H1 (cell line): ENCODE measurements at regions not wholly inside any gene's neighbourhood (a gene's known extent, or its start where the extent isn't known, plus 50 kb on each side); places are given as distances from the start of the nearest gene placed in this dataset.

Source experiments
- CTCF ChIA-PET: fragments of 300-600 bp; sonication (Branson Sonifier 250); formaldehyde crosslinking; loops from one replicate; lab custom pipeline; 2021; ENCODE audit not compliant: partially characterized antibody; lab: Charles Lee
- POLR2A ChIA-PET: fragments of 300-600 bp; sonication (Branson Sonifier 250); formaldehyde crosslinking; loops from one replicate; lab custom pipeline; 2021; ENCODE audit warnings: inconsistent platforms; ENCODE audit not compliant: partially characterized antibody; lab: Charles Lee
- DNase-seq, 2 experiments: peaks; one replicate each; pipeline versions ENCODE4 v3.0.0 to v3.0.0-alpha.2; 2010 to 2022; ENCODE audit warnings: low spot score in 2 of 2, low read depth in 1 of 2, mixed read lengths in 1 of 2
- FAIRE-seq: peaks from 2 replicates; lab custom pipeline; 2011; peaks lifted over from hg19 to GRCh38; lab: Jason Lieb, UNC
- H2AFZ ChIP-seq: 2 replicates; pipeline ENCODE4 v1.8.1; 2012; ENCODE audit warnings: low read length, inconsistent platforms
- H2AK5ac ChIP-seq: 2 replicates; pipeline ENCODE4 v1.6.1; 2013; ENCODE audit warnings: low read depth, low read length
- H2BK120ac ChIP-seq: replicated peaks from 2 replicates; pipeline ENCODE3; 2013; ENCODE audit warnings: low read depth, low read length, inconsistent platforms
- H2BK12ac ChIP-seq: 2 replicates; pipeline ENCODE4 v1.6.1; 2013; ENCODE audit warnings: low read depth, low read length
- H2BK15ac ChIP-seq: 2 replicates; pipeline ENCODE4 v1.6.1; 2013; ENCODE audit warnings: low read length
- H2BK20ac ChIP-seq: 2 replicates; pipeline ENCODE4 v1.6.1; 2013; ENCODE audit warnings: low read length
- H2BK5ac ChIP-seq: 2 replicates; pipeline ENCODE4 v1.6.1; 2013; ENCODE audit warnings: low read depth, low read length
- H3K14ac ChIP-seq: 2 replicates; pipeline ENCODE4 v1.6.1; 2013; ENCODE audit warnings: inconsistent platforms; ENCODE audit not compliant: insufficient read length
- H3K18ac ChIP-seq: 2 replicates; pipeline ENCODE4 v1.6.1; 2013; ENCODE audit warnings: low read length; ENCODE audit errors: extremely low read depth
- H3K23ac ChIP-seq: 2 replicates; pipeline ENCODE4 v1.6.1; 2013; ENCODE audit warnings: inconsistent platforms; ENCODE audit not compliant: insufficient read length
- H3K23me2 ChIP-seq: 2 replicates; pipeline ENCODE4 v1.6.1; 2013; ENCODE audit warnings: low read depth, low read length
- H3K27ac ChIP-seq: 2 replicates; pipeline ENCODE4 v1.6.1; 2011; ENCODE audit warnings: low read depth, low read length, inconsistent platforms
- H3K27me3 ChIP-seq, 4 experiments: replicated peaks in 1 of 4; 1 replicate in 1 of 4; 2 replicates in 3 of 4; pipeline versions ENCODE4 v1.6.1 to v1.8.1; 2011 to 2013; ENCODE audit warnings: low read length in 3 of 4, mild to moderate bottlenecking in 3 of 4, inconsistent platforms in 2 of 4, mixed read lengths in 2 of 4, moderate library complexity in 1 of 4; ENCODE audit not compliant: control insufficient read depth in 3 of 4, insufficient read depth in 3 of 4; ENCODE audit errors: extremely low read depth in 1 of 4
- H3K36me3 ChIP-seq, 4 experiments: 2 replicates each; pipeline versions ENCODE4 v1.6.1 to v1.8.1; 2011 to 2013; ENCODE audit warnings: mild to moderate bottlenecking in 4 of 4, low read length in 3 of 4, moderate library complexity in 2 of 4, control low read depth in 1 of 4, inconsistent platforms in 1 of 4; ENCODE audit not compliant: insufficient read depth in 4 of 4, control insufficient read depth in 2 of 4
- H3K4ac ChIP-seq: replicated peaks from 2 replicates; pipeline ENCODE3; 2013; ENCODE audit warnings: low read length, low read depth, mixed read lengths, inconsistent platforms; ENCODE audit not compliant: insufficient read length
- H3K4me1 ChIP-seq, 4 experiments: replicated peaks in 1 of 4; 1 replicate in 1 of 4; 2 replicates in 3 of 4; pipeline versions ENCODE4 v1.6.1 to v1.8.1; 2011 to 2013; ENCODE audit warnings: low read length in 3 of 4, inconsistent platforms in 2 of 4, mixed read lengths in 1 of 4; ENCODE audit not compliant: insufficient read depth in 4 of 4, control insufficient read depth in 3 of 4
- H3K4me2 ChIP-seq, 2 experiments: 2 replicates each; pipeline versions ENCODE4 v1.6.1 to v1.8.1; 2011 to 2013; ENCODE audit warnings: low read depth in 2 of 2, low read length in 2 of 2, control low read depth in 1 of 2, inconsistent platforms in 1 of 2, mild to moderate bottlenecking in 1 of 2; ENCODE audit not compliant: insufficient read depth in 1 of 2
- H3K4me3 ChIP-seq, 4 experiments: fragments of 200-600, 300-600 bp in 1 of 4; sonication (generic), shearing (Covaris generic), sonication (Bioruptor Twin) in 1 of 4; 2 replicates each; pipeline versions ENCODE4 v1.5.1 to v1.8.1; 2011 to 2016; ENCODE audit warnings: low read length in 4 of 4, low read depth in 3 of 4, control low read depth in 2 of 4, inconsistent platforms in 2 of 4, mild to moderate bottlenecking in 2 of 4, mixed read lengths in 1 of 4, moderate library complexity in 1 of 4; ENCODE audit not compliant: insufficient read depth in 2 of 4; ENCODE audit errors: extremely low read depth in 1 of 4
- H3K56ac ChIP-seq: replicated peaks from 2 replicates; pipeline ENCODE3; 2013; ENCODE audit warnings: low read depth, mild to moderate bottlenecking, mixed read lengths, low read length, inconsistent platforms; ENCODE audit not compliant: insufficient read length
- H3K79me1 ChIP-seq: 2 replicates; pipeline ENCODE4 v1.6.1; 2013; ENCODE audit warnings: low read depth, low read length, control low read depth
- H3K79me2 ChIP-seq, 2 experiments: 2 replicates each; pipeline versions ENCODE4 v1.6.1 to v1.8.1; 2012 to 2013; ENCODE audit warnings: low read length in 2 of 2, mild to moderate bottlenecking in 2 of 2, inconsistent platforms in 1 of 2; ENCODE audit not compliant: insufficient read depth in 2 of 2, control insufficient read depth in 1 of 2
- H3K9ac ChIP-seq, 4 experiments: replicated peaks in 1 of 4; 1 replicate in 1 of 4; 2 replicates in 3 of 4; pipeline versions ENCODE4 v1.6.1 to v1.8.1; 2011 to 2013; ENCODE audit warnings: low read depth in 3 of 4, low read length in 3 of 4, control low read depth in 2 of 4, mild to moderate bottlenecking in 2 of 4, moderate library complexity in 2 of 4, inconsistent platforms in 1 of 4; ENCODE audit errors: extremely low read depth in 1 of 4
- H3K9me3 ChIP-seq, 2 experiments: 2 replicates each; pipeline versions ENCODE4 v1.6.1 to v1.8.1; 2012 to 2013; ENCODE audit warnings: mild to moderate bottlenecking in 2 of 2, moderate library complexity in 2 of 2, control low read depth in 1 of 2, inconsistent platforms in 1 of 2, low read depth in 1 of 2, low read length in 1 of 2, mixed read lengths in 1 of 2; ENCODE audit not compliant: insufficient read depth in 2 of 2
- H4K20me1 ChIP-seq, 2 experiments: replicated peaks in 1 of 2; 2 replicates each; pipeline versions ENCODE3 to v1.8.1; 2011 to 2013; ENCODE audit warnings: inconsistent platforms in 2 of 2, low read length in 2 of 2, mild to moderate bottlenecking in 1 of 2; ENCODE audit not compliant: insufficient read depth in 2 of 2, control insufficient read depth in 1 of 2
- H4K5ac ChIP-seq: 2 replicates; pipeline ENCODE4 v1.6.1; 2013; ENCODE audit warnings: low read length, low read depth, mixed read lengths, inconsistent platforms; ENCODE audit not compliant: insufficient read length
- H4K8ac ChIP-seq: 2 replicates; pipeline ENCODE4 v1.8.0; 2013; ENCODE audit warnings: mild to moderate bottlenecking, moderate library complexity, low read length, inconsistent platforms; ENCODE audit not compliant: insufficient read depth; ENCODE audit errors: extremely low read depth
- H4K91ac ChIP-seq: replicated peaks from 2 replicates; pipeline ENCODE3; 2013; ENCODE audit warnings: low read length, mixed read lengths, inconsistent platforms; ENCODE audit not compliant: insufficient read length
- ASH2L ChIP-seq: fragments of 200-600, 300-600 bp; sonication (generic); IDR thresholded peaks from one replicate; pipeline ENCODE4 v1.7.1; 2017; ENCODE audit warnings: low read length
- BACH1 ChIP-seq: IDR thresholded peaks from 2 replicates; pipeline ENCODE4 v1.6.1; 2012; ENCODE audit warnings: low read length, improper control_type of control experiment
- EZH2 ChIP-seq: fragments of 200-600 bp; sonication (generic); IDR thresholded peaks from 2 replicates; pipeline ENCODE4 v1.7.1; 2012; ENCODE audit warnings: low read depth, mild to moderate bottlenecking, moderate library complexity, low read length, inconsistent platforms; ENCODE audit not compliant: severe bottlenecking
- KDM1A ChIP-seq: fragments of 200-600, 300-600 bp; sonication (generic); IDR thresholded peaks from 2 replicates; pipeline ENCODE4 v1.7.1; 2016; ENCODE audit warnings: mild to moderate bottlenecking, low read length, borderline replicate concordance
- KDM4A ChIP-seq: IDR thresholded peaks from one replicate; pipeline ENCODE4 v1.7.1; 2012; ENCODE audit warnings: low read depth, mild to moderate bottlenecking, moderate library complexity, low read length, inconsistent platforms; ENCODE audit not compliant: severe bottlenecking
- PHF8 ChIP-seq: fragments of 200-600 bp; sonication (generic); conservative IDR thresholded peaks from 2 replicates; pipeline ENCODE4 v1.7.1; 2012; ENCODE audit warnings: low read depth, mild to moderate bottlenecking, inconsistent platforms, low read length, moderate library complexity
- POLR2A ChIP-seq, 2 experiments: IDR thresholded peaks; 1 replicate in 1 of 2; 2 replicates in 1 of 2; pipeline ENCODE4 v1.6.1; 2011; ENCODE audit warnings: low read depth in 2 of 2, low read length in 2 of 2, mild to moderate bottlenecking in 2 of 2; ENCODE audit errors: control extremely low read depth in 1 of 2
- SIX5 ChIP-seq: IDR thresholded peaks from 2 replicates; pipeline ENCODE4 v1.6.1; 2011; ENCODE audit warnings: mild to moderate bottlenecking, low read depth, low read length
- SRF ChIP-seq: IDR thresholded peaks from 2 replicates; pipeline ENCODE4 v1.6.1; 2011; ENCODE audit warnings: mild to moderate bottlenecking, low read depth, low read length, moderate library complexity
- TCF12 ChIP-seq: IDR thresholded peaks from 2 replicates; pipeline ENCODE4 v1.6.1; 2011; ENCODE audit warnings: low read depth, mild to moderate bottlenecking, low read length
- ZNF274 ChIP-seq: IDR thresholded peaks from 2 replicates; pipeline ENCODE4 v1.7.0; 2012; ENCODE audit warnings: low read length, borderline replicate concordance; ENCODE audit errors: extremely low read depth
- WGBS, 2 experiments: shearing (Covaris generic) in 1 of 2; methylation state at CpG; one replicate each; pipeline versions ENCODE4 v1.1.6 to v1.1.7; 2013 to 2015; ENCODE audit warnings: low lambda C conversion rate in 2 of 2, mixed read lengths in 2 of 2, inconsistent platforms in 1 of 2, low coverage in 1 of 2, missing lambda C conversion rate in 1 of 2; ENCODE audit not compliant: insufficient replicate concordance in 2 of 2, insufficient coverage in 1 of 2, insufficient read length in 1 of 2; ENCODE audit errors: extremely low coverage in 1 of 2, missing lambda C conversion rate in 1 of 2; 5-methylcytosine and 5-hydroxymethylcytosine counted together

- Histone ChIP-seq H3K79me1 (no peaks in the 10 kb centered on the region), H3K18ac (no peak overlapping the region), H2BK15ac (no peak overlapping the region), H2BK5ac (no peak overlapping the region), H3K9me3 (no peaks in the 10 kb centered on the region), H2BK120ac (no peak overlapping the region), H3K9ac (no peak overlapping the region), H3K36me3 (no peaks in the 10 kb centered on the region), H3K56ac (no peak overlapping the region), H3K27ac (no peak overlapping the region), H3K23ac (no peak overlapping the region), H3K79me2 (no peaks in the 10 kb centered on the region), H2BK20ac (0 out of 2 replicates have a peak overlapping the region, but pooled peaks have one; percentile 23), H3K4me3 (no peak overlapping the region), H3K27me3 (no peaks in the 10 kb centered on the region), H4K8ac (no peak overlapping the region), H2BK12ac (peak overlapping the region; percentile 46; the same call in 1 of the 2 replicates), H3K4me1 (no peaks in the 10 kb centered on the region), H2AK5ac (no peak overlapping the region), H3K14ac (no peak overlapping the region), H4K5ac (no peak overlapping the region), H3K23me2 (no peaks in the 10 kb centered on the region), H4K91ac (peak overlapping the region; percentile 2), H3K4ac (no peak overlapping the region), H3K4me2 (no peak overlapping the region), H2AFZ (peak overlapping the region; percentile 46; the same call in 1 of the 2 replicates), H4K20me1 (no peaks in the 10 kb centered on the region)
- FAIRE-seq = no peak
- DNase-seq = no peak
- 90% methylated on average over 1 of the region's 1 CpG; no CpG with 5 or more reads in 1 of the 2 experiments for WGBS, 2 experiments
- ChIA-PET CTCF (interaction anchor here (0.6 to 1.0 kb wide), 3 partner anchors 12 to 404 kb away, joined by 3 read pairs; no protein-coding TSS in a partner anchor), POLR2A (no interaction called here)
- TF ChIP-seq ZNF274 (no peak), TCF12 (no peak), PHF8 (no peak), ASH2L (no peak), KDM4A (no peak), EZH2 (no peak), SRF (no peak), POLR2A (IDR thresholded peaks at IDR 0.05; ENCODE audit: control extremely low read depth in 1 of 2, low read depth in 2 of 2, low read length in 2 of 2) (no peak), BACH1 (no peak), KDM1A (no peak), SIX5 (no peak)
Observed at GRCh38 chr2:156689939-156690338, 253.8 kb downstream of the GPD2 start.
